Hepatocyte (in vitro differentiated cells): ENCODE measurements at regions not wholly inside any gene's neighbourhood (a gene's known extent, or its start where the extent isn't known, plus 50 kb on each side); places are given as distances from the start of the nearest gene placed in this dataset.

ENCODE experiments used
- DNase-seq: peaks from one replicate; pipeline ENCODE4 v3.0.0-alpha.2; 2016; ENCODE audit warnings: low spot score
- H2AFZ ChIP-seq: fragments of 200-600 bp; sonication (generic); 2 replicates; pipeline ENCODE4 v1.6.0; 2016; ENCODE audit warnings: antibody characterized with exemption, mild to moderate bottlenecking
- H3K27ac ChIP-seq: fragments of 200-600 bp; sonication (generic); 2 replicates; pipeline ENCODE4 v1.5.1; 2016; ENCODE audit warnings: mild to moderate bottlenecking
- H3K27me3 ChIP-seq: fragments of 200-600 bp; sonication (generic); 2 replicates; pipeline ENCODE4 v1.6.1; 2016
- H3K36me3 ChIP-seq: fragments of 200-600 bp; sonication (generic); replicated peaks from 2 replicates; pipeline ENCODE4 v1.5.1; 2016; ENCODE audit warnings: low read depth; ENCODE audit not compliant: insufficient read depth
- H3K4me1 ChIP-seq: fragments of 200-600 bp; sonication (generic); 2 replicates; pipeline ENCODE4 v1.5.1; 2016; ENCODE audit warnings: mild to moderate bottlenecking, moderate library complexity; ENCODE audit not compliant: insufficient read depth
- H3K4me2 ChIP-seq: fragments of 200-600 bp; sonication (generic); 2 replicates; pipeline ENCODE4 v1.6.0; 2016
- H3K4me3 ChIP-seq: fragments of 200-600 bp; sonication (generic); 2 replicates; pipeline ENCODE4 v1.5.1; 2016; ENCODE audit warnings: mild to moderate bottlenecking
- H3K79me2 ChIP-seq: fragments of 200-600 bp; sonication (generic); 2 replicates; pipeline ENCODE4 v1.6.0; 2017; ENCODE audit warnings: mild to moderate bottlenecking
- H3K9me2 ChIP-seq: fragments of 200-600 bp; sonication (generic); replicated peaks from 2 replicates; pipeline ENCODE4 v1.6.0; 2017; ENCODE audit warnings: mild to moderate bottlenecking; ENCODE audit not compliant: insufficient read depth
- H3K9me3 ChIP-seq: fragments of 200-600 bp; sonication (generic); 2 replicates; pipeline ENCODE4 v1.5.1; 2016; ENCODE audit warnings: low read depth, mild to moderate bottlenecking
- H4K20me1 ChIP-seq: fragments of 200-600 bp; sonication (generic); 2 replicates; pipeline ENCODE4 v1.6.0; 2016; ENCODE audit warnings: mild to moderate bottlenecking; ENCODE audit not compliant: insufficient read depth, poor library complexity, severe bottlenecking
- CTCF ChIP-seq: fragments of 200-600 bp; sonication (generic); IDR thresholded peaks from 2 replicates; pipeline ENCODE4 v1.5.1; 2016; ENCODE audit warnings: antibody characterized with exemption, mild to moderate bottlenecking; ENCODE audit not compliant: poor library complexity
- EZH2 ChIP-seq: fragments of 200-600 bp; sonication (generic); IDR thresholded peaks from 2 replicates; pipeline ENCODE4 v1.6.1; 2016; ENCODE audit warnings: antibody characterized with exemption, mild to moderate bottlenecking, borderline replicate concordance
- EZH2phosphoT487 ChIP-seq: fragments of 200-600 bp; sonication (generic); IDR thresholded peaks from one replicate; pipeline ENCODE4 v1.6.1; 2018; ENCODE audit warnings: antibody characterized with exemption, mild to moderate bottlenecking, low read depth, moderate library complexity; ENCODE audit not compliant: unreplicated experiment, severe bottlenecking
- WGBS: methylation state at CpG from one replicate; pipeline ENCODE4 v1.1.6; 2016; ENCODE audit warnings: low lambda C conversion rate; ENCODE audit errors: missing lambda C conversion rate; 5-methylcytosine and 5-hydroxymethylcytosine counted together

- Histone ChIP-seq H3K27ac (no peak overlapping the region), H3K4me1 (no peaks in the 10 kb centered on the region), H3K4me3 (no peak overlapping the region), H3K79me2 (no peaks in the 10 kb centered on the region), H3K9me3 (no peaks in the 10 kb centered on the region), H3K36me3 (no peaks in the 10 kb centered on the region), H3K4me2 (no peak overlapping the region), H4K20me1 (no peaks in the 10 kb centered on the region), H3K9me2 (no peaks in the 10 kb centered on the region), H2AFZ (no peak overlapping the region), H3K27me3 (no peaks in the 10 kb centered on the region)
- TF ChIP-seq CTCF: no peak
- no peak for TF ChIP-seq EZH2
- TF ChIP-seq EZH2phosphoT487: no peak
- no peak for DNase-seq
- WGBS: 82% methylated on average over 3 of the region's 3 CpGs
Observed at GRCh38 chr3:147652651-147653366, 243.6 kb downstream of the ZIC1 start.

- H3K27ac ChIP-seq: no peak overlapping the region
- DNase-seq: no peak
- H3K4me1 ChIP-seq: no peaks in the 10 kb centered on the region
- H3K9me2 ChIP-seq: no peaks in the 10 kb centered on the region
- H3K79me2 ChIP-seq: no peaks in the 10 kb centered on the region
- no peak overlapping the region for H2AFZ ChIP-seq
- no peaks in the 10 kb centered on the region for H3K9me3 ChIP-seq
- H3K4me3 ChIP-seq: no peak overlapping the region
- TF ChIP-seq EZH2 (no peak), CTCF (no peak), EZH2phosphoT487 (no peak)
- WGBS: 88% methylated on average over 1 of the region's 1 CpG
- no peaks in the 10 kb centered on the region for H3K36me3 ChIP-seq
- no peaks in the 10 kb centered on the region for H4K20me1 ChIP-seq
- no peaks in the 10 kb centered on the region for H3K27me3 ChIP-seq
- no peak overlapping the region for H3K4me2 ChIP-seq
Observed at GRCh38 chr3:147653367-147653923, 244.3 kb downstream of the ZIC1 start.

- no peak overlapping the region for H3K27ac ChIP-seq
- TF ChIP-seq CTCF (no peak), EZH2phosphoT487 (no peak), EZH2 (no peak)
Observed at GRCh38 chr3:147654827-147655226, 245.7 kb downstream of the ZIC1 start.

More at GRCh38 chr3:147654827-147655226, 245.7 kb downstream of the ZIC1 start:
- no peak overlapping the region for H2AFZ ChIP-seq
- H3K4me3 ChIP-seq: no peak overlapping the region
- H3K36me3 ChIP-seq: no peaks in the 10 kb centered on the region
- H3K9me3 ChIP-seq: no peaks in the 10 kb centered on the region
- no peak overlapping the region for H3K4me2 ChIP-seq
- no peaks in the 10 kb centered on the region for H3K79me2 ChIP-seq
- no peaks in the 10 kb centered on the region for H3K9me2 ChIP-seq
- no peaks in the 10 kb centered on the region for H3K27me3 ChIP-seq
- H3K4me1 ChIP-seq: no peaks in the 10 kb centered on the region
- DNase-seq: no peak
- H4K20me1 ChIP-seq: no peaks in the 10 kb centered on the region
- WGBS: 79% methylated on average over 3 of the region's 3 CpGs
